ENCODE measurements at regions not wholly inside any gene's neighbourhood (a gene's known extent, or its start where the extent isn't known, plus 50 kb on each side); places are given as distances from the start of the nearest gene placed in this dataset.

DNA sequence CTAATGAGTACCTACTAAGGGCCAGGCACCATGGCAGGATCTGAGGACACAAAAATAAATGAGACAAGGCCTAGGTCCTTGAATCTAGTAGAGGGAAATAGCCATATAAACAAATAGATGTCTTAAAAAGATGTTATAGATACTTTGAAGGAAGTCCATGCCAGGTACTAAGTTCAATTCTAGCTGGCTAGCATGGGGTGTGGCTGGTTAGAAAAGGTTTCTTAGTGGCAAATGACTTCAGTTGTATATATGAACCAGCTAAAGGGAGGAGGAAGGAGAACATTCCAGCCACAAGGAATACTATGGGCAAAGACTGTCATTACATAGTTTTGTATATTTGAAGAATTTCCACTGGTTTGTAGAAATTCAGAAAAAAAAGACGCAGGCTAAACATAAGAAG is 133.6 kb upstream of the BMP4 start:
- DNase-seq (ENCODE audit: low read depth), result no peak

DNA sequence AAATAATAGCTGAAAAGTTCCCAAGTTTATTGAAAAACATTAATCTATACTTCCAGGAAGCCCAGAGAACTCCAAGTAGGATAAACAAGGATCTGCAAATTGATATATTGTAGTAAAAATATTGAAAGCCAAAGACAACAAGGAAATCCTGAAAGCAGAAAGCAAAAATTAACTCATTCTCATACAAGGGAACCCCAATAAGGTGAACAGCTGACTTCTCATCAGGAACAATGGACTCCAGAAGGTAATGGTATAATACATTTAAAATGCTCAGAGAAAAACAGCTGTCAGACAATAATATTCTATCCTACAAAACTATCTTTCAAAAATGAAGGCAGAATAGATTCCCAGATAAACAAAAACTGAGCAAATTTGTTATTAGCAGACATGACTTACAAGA is 138.1 kb upstream of the BMP4 start:
- DNase-seq (ENCODE audit: low read depth), result no peak

DNA sequence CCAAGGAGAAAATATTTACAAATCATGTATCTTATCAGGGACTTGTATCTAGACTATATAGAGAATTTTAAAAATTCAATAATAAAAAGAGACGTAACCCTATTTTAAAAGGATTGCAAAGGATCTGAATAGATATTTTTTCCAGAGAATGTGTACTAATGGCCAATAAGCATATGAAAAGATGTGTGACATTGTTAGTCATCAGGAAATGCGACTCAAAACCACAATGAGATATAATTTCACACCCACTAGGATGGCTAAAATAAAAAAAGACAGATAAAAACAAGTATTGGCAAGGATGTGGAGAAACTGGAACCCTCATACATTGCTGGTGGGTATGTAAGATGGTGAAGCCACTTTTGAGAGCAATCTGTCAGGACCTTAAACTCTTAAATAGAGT is 141.9 kb upstream of the BMP4 start:
- no peak for DNase-seq (ENCODE audit: low read depth)

DNA sequence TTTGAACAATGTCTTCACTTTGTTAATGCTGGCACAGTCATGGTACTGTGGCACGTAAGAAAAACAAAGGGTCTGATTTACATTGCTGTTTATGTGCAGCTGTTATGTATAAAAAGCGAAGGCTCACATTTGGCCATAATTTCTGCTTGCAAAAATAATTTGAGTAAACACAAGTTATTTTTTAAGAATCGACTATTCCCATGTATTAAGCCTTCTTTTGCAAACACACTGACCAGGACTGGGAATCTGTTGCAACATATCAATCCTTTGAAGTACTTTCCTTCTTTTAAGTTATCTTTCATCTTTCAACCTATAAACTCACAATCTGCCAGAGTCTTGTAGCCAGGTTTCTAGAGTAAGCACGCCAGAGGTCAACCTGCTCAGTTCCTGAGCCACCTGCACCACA is 145.4 kb upstream of the BMP4 start:
- no peak for DNase-seq (ENCODE audit: low read depth)

DNA sequence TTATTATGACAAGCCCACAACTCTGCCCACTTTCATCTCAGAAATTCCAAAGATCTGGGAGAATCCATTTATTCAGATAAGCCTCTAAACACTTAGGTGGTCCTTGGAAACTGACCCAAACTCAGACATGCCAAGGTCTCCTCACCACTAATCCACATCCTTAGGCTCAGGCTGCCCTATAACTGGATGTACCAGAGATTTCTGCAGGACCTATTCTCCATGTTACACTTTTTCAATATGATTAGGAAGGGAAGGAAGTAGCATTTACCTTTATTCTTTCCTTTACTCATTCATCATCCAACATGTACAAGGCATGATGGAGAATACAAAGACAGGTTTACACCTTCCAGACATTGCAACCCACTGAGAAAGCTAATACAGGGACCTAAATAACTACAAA is 145.9 kb upstream of the BMP4 start:
- DNase-seq (ENCODE audit: low read depth), result no peak

DNA sequence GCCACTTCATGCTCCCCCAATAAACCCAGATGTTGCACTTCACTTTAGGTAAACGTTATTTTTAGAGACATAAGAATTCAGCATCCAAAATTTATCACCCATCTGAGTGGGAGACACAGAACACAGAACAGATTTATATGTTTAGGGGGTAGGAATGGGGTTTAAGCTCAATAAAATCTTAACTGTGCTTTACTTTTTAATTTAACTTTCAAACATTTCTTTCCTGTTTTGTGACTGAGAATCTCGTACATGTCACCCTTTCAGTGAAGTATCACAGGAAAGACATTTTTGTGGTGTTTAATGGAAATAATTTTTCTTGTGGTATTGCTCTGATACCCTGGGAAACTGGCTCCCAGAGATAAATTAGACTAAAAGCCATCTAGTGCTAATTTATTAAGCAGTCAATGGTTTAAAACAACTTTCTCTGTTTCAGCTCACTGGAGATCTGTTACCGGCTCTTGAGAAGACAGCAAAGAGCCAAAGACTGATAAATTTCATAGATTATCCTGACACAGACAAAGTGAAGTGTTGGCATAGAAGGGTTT is 148.0 kb upstream of the BMP4 start:
- DNase-seq (ENCODE audit: low read depth), result no peak

DNA sequence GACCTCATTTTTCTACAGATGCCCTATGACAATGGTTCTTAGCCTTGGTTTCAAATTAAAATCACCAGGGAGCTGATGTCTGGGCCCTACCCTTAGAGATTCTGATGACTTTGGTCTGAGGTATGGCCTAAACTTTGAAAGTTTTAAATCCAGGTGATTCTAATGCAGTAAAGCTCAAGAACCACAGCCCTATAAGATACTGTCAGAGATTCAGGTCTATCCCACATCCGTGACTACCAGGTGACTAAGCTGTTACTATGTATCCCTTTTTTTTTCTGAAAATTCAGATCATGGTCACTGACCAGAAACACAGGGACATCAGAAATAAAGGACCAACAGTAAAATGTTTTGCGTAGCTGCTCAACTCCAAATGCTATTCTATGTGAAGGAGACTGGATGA is 148.8 kb upstream of the BMP4 start:
- DNase-seq (ENCODE audit: low read depth), result no peak

DNA sequence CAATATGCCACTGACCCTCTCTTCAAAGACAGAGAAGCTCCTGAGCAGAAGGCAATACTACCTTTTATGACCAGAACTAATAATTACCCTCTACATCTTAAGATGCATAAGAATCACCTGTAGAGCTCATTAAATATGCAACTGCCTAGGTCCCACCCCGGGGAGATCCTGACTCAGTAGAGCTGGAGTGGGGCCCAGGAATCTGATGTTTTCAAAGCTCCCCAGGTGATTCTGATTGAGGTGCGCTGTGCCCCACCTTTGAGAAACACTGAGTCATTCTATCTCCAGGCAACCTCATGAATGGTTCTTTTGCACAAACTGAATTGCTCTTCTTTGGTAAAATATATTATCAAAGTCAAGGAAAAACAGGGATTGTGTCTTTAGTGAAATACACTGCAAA is 149.3 kb upstream of the BMP4 start:
- no peak for DNase-seq (ENCODE audit: low read depth)

DNA sequence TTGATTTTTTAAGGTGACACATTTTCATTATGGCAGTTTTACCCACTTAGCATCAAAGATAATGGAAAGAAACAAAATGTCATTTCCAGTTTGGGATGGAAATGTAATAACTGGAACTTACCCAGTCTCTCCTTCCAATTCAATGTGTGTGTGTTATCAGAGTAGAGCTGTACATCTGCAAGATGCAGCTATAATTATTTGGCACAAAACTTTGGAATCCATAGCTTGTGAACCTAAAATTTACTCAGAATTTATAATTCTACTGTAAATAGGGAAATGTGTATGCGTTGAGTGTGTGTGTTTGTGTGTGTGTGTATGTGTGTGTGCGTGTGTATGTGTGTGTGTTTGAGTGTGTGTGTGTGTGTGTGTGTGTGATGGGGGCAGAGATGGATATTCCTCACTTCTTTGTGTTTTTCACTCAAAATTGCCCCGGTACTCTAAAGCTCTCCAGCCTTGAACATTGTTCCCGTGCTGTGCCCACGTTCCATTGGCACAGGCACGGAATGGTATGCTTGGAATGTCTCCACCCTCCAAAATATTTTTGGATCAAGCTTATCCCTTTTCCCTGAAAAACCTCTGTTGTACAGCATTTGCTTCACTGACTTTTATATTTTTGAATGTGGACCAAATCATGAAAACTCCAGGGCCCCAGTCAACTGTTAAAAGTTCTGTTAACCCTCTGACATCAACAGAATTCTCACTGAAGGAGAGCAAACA is 150.2 kb upstream of the BMP4 start:
- DNase-seq (ENCODE audit: low read depth), result no peak

DNA sequence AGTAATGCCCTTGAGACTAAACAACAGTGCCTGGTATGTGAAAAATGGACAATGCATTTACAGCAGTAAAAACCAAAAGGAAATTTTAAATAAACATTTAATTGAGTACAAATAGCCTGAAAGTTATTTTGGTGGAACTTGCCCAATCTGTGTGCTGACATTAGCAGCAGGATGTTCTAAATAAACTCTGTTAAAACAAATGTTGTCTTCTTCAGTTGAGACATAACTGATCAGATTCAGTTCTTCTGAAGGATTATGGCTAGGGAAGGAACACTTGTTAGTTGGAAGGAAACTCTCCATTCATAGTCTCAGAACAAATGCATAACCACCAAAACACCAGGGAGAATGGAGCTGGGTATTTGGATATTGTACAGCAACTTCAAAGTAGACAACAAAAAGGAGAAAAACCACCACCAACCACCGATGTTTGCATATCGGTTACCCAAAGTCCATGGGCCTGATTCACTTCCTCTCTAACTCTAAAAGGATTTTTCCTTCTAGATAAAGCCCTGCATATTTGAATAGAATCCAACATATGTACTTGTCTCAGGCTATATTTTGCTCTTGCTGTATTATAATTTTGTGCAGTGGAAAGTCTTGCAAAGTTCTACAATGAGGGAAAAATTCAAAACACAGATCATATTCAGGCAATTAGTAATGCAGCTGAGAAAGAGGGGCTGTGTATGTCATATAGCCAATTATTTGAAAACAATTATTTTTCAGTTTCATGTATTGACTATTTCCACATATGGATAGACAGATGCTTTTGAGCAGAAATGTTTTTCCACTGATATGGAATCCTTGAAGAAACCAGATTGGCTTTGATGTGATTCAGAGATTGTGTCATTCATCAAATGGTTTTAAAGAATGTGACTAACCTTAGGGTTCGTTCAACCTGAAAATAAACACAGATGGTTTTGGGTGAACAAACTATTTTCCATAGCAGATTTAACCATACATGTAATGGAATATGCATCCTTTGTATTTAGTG is 152.2 kb upstream of the BMP4 start:
- DNase-seq (ENCODE audit: low read depth), result no peak

DNA sequence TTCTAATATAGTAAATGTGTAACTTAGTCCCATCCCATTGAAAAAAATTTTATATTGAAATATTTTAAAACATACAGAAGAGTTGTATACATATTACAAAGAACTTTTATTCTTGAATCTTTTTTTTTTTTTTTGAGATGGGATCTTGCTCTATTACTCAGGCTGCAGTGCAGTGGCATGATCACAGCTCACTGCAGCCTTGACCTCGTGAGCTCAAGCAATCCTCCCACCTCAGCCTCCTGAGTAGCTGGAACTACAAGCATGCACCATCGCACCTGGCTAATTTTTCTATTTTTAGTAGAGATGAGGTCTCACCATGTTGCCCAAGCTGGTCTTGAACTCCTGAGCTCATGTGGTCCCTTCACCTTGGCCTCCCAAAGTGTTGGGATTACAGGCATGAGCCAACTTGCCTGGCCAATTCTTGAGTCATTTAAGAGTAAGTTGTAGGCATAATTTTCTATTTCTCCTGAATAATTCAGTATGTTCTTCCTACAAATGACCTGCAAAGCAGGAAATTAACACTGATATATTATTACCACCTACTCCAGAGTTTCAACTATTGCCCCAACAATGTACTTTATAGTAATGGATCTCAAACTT is 153.0 kb upstream of the BMP4 start:
- DNase-seq (ENCODE audit: low read depth), result no peak

DNA sequence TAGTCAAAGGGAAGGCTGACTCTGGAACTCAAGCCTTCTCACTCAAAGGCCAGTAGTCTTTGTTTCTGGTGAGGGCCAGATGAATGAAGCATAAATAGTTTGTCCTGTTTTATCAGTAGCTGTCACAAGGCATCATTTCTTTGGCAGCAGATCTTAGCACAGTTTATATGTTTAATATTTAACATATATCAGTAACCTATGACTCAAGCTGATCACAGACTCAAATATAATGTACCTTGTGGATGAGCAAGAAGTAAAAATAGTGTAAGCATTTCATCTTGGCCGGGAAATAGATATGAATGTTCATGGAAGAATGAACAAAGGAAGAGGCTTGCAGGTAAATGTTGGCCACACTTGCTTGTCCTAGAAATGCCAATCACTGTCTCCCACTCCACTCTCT is 158.3 kb upstream of the BMP4 start:
- no peak for DNase-seq (ENCODE audit: low read depth)

DNA sequence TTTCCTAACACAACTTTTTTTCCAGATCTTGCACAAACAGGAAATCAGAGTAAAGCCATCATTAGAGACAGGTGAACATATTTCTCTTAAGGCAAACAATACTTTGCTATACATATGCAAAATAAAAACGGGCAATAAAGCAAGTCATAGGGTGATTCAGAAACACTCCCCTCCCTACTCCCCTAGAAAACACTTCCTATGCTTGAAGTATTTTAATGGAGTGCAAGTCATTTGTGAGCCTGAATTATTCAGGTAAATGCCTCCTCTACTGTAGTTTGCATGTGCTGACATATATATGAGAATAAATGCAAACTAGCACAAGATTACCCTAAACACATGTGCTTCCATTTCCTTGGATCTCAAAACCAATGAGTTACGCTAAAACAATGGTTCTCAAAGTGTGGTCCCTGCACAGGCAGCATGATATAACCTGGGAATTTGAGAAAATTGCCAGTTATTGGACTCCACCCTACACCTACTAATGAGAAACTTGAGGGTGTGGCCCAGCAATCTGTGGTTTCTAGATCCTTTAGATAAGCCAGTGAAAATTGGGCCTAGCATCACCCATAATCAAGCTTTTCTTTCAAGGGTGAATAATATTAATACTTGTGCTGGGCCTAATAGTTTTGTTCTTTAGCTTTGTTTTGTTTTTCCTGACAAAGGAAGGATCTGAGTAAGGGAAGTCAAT is 159.7 kb upstream of the BMP4 start:
- no peak for DNase-seq (ENCODE audit: low read depth)

DNA sequence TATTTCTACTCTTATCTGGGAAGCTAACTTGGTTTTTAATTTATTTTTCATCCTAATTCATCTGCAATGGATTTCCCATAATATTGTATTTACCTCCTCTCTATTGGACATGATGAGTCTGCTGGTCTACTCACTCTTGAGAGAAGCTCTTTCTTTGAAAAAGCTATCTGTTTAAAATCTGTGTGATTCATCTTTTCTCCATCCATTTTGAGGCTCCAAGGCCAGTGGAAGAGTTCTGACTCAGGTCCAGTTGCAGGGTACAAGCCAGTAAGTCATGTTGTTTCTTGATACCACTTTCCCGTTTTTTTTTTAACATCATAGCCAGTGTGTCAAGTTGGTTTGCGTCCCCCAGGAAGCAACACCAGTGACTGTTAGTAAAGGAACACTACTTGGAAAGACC is 160.3 kb upstream of the BMP4 start:
- no peak for DNase-seq (ENCODE audit: low read depth)

DNA sequence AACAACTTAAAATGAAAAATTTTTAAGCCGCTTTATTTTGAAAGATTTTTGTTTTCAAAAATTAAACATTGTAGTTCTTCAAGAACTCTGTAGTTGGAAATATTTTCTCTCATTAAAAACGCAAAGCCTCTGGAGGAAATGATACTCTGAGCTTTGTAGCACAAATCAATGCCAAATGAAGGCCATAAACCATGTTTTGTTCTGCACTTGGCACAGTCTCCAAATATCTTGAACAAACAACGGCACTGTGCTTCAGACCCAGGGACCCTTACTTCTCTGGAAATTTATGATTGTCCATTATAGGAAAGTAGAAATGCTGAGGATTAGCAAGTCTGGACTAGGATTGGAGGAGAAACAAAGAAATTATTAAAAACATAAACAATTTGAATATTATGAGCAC is 160.8 kb upstream of the BMP4 start:
- no peak for DNase-seq (ENCODE audit: low read depth)

DNA sequence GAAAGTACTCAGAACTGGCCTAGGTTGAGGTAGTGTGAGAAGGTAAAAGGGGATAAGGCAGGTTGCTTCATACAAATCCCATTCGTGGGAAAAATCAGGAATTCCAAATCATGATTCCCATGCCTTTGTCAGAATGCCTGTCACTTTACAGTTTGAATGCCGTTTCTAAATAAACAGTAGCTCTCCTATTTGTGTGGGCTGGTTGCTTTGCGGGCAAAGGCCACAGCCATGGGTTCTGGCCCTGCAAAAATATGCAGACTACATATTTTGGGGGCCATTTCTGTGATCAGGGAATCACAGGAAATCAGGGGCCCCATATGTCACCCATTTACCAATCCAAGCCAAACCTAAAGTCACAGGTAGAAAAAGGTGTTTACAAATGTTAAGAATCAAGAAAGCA is 161.3 kb upstream of the BMP4 start:
- no peak for DNase-seq (ENCODE audit: low read depth)

DNA sequence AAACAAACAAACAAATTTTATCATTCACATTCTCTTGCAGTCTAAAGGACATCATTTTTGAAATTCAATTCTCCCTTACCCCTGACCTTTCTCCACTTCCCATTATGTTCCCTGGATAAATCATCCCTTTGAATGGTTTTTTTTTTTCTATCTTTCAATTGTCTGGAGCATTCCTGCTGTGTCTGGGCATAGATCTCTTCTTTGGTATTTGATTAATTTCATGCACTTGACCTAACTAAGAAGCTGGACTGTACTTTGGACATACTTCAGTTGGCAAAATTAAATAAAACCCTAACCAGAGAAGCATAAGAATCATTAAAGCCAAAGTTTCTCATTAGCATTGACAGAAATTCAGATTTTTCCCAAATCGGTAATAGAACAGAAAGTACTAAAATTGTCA is 163.6 kb upstream of the BMP4 start:
- no peak for DNase-seq (ENCODE audit: low read depth)

DNA sequence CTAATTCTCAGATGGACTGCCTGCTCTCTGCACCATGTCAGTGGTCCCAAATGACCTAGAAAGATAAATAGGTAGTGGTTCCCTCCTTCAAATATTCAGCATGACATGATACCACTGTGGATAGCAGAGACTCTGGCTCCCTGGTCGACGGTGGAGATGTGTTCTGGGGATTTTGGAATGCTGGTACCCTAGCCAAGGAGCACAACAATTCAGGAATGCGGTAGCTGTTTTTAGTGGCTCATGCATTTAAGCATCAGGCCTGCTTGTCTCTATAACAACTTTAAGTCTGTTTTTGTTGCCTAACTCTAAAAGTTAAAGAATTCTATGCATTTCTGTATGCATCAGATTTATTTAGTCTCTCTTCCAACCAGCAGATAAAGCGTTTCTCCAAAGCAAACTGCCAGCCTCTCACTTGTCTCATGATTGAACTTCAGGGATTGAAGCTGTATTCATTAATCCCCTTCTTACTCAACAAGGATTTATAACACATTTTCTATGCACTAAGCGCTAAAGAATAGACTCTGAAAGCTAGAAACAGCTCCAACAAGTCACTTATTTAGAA is 164.9 kb upstream of the BMP4 start:
- DNase-seq (ENCODE audit: low read depth), result no peak

DNA sequence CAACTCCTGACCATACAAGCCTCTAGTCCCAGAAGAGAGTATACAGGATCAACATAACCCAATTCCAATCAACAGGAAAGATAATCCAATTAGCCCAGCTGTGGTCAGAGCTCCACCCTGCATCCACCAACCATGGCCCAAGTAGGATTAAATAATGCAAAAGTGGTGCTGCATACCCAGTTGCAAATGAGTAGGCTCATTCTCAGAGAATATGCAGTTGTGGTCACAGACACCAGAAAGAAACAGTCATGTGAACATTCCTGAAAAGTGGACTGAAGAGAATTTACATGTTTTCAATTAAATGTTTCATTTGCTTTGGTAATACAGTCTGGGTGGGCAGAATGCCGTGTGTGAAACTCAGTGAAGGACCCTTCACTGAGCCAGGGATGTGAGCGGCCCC is 167.2 kb upstream of the BMP4 start:
- DNase-seq (ENCODE audit: low read depth), result no peak

DNA sequence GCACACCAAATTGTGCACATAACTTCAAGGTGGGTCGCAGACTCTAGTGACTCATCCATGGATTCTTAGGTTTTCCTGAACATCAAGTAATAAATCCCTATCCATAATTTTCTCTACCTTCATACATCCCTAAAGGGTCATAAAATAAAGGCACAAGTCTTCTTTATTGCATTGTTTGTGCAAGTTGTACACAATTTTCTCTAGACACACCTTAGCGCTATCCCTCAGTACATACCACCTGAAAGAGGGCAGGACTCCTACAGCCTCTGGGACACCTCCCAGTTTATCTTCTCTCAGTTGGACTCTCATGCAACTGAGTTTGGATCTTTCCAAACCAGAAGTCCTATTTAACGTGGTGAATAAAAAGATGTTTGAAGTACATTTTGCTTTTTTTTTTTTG is 168.5 kb upstream of the BMP4 start:
- no peak for DNase-seq (ENCODE audit: low read depth)

DNA sequence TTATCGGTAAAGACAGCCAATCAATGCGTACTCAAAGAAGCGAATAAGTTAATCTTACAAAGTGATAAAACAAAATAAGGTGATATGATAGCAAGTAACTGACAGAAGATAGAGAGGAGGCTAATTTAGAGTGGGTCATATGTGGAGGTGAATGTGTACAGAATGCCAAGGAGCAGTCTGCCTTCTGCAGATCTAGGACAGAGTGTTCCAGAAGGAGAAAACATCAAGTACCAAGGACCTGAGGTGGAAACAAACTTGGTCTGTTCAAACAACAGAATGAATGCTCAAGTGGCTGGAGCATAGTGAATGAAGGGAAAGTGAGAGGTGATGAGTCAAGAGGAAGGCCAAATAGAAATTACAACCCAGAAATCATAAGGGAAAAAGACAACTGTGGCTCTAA is 170.3 kb upstream of the BMP4 start:
- DNase-seq (ENCODE audit: low read depth), result no peak

DNA sequence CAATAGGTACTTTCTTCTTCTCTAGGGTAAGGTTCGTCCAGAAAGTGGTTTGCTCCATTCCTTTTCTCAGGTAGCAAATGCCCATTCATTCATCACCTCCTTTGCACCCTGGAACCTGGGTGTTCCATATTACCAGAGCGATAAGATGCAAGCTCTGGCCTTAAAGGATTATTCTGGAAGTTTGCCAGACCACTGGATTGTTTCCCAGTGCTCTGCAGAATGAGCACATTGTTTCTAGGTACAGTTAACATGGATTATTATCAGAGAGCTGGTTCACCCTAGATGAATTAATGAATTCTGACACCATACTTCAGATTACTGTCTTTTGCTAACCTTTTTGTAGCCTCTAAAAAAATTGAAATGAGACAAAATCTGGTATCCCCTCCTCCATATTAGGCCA is 170.9 kb upstream of the BMP4 start:
- no peak for DNase-seq (ENCODE audit: low read depth)
